Glomerular visceral epithelial cell (primary cell): ENCODE measurements at regions not wholly inside any gene's neighbourhood (a gene's known extent, or its start where the extent isn't known, plus 50 kb on each side); places are given as distances from the start of the nearest gene placed in this dataset.
"Not testable (repeated sequence)": the region's sequence is repeated elsewhere in the genome, so short reads cannot be mapped to it uniquely, and the experiment has no call there.

Experiments
- DNase-seq: peaks from one replicate; pipeline ENCODE4 v3.0.0-alpha.2; 2016; ENCODE audit errors: extremely low spot score

GRCh38 chr17:54712798-54713197, 187.9 kb upstream of the TOM1L1 start:
- DNase-seq: not testable (repeated sequence)

GRCh38 chr17:54718286-54718685, 182.4 kb upstream of the TOM1L1 start:
- DNase-seq: no peak

GRCh38 chr17:54727624-54728023, 173.0 kb upstream of the TOM1L1 start:
- DNase-seq: no peak

GRCh38 chr17:54736573-54736972, 164.1 kb upstream of the TOM1L1 start:
- DNase-seq: no peak

GRCh38 chr17:54738496-54738895, 162.2 kb upstream of the TOM1L1 start:
- DNase-seq: no peak

GRCh38 chr17:54744750-54745149, 155.9 kb upstream of the TOM1L1 start:
- no peak for DNase-seq

- no peak for DNase-seq
Measured at GRCh38 chr17:54745239-54745638, 155.4 kb upstream of the TOM1L1 start.

- no peak for DNase-seq
Measured at GRCh38 chr17:54745862-54746261, 154.8 kb upstream of the TOM1L1 start.

- DNase-seq: no peak
Measured at GRCh38 chr17:54749157-54749556, 151.5 kb upstream of the TOM1L1 start.

- DNase-seq: no peak
Measured at GRCh38 chr17:54754560-54754959, 146.1 kb upstream of the TOM1L1 start.

GRCh38 chr17:54760836-54761235, 139.8 kb upstream of the TOM1L1 start:
- DNase-seq: no peak

- no peak for DNase-seq
Measured at GRCh38 chr17:54770836-54771235, 129.8 kb upstream of the TOM1L1 start.

GRCh38 chr17:54771409-54771915, 129.2 kb upstream of the TOM1L1 start:
- no peak for DNase-seq

GRCh38 chr17:54780238-54780637, 120.4 kb upstream of the TOM1L1 start:
- no peak for DNase-seq

- DNase-seq: no peak
Measured at GRCh38 chr17:54781389-54781788, 119.3 kb upstream of the TOM1L1 start.

GRCh38 chr17:54784305-54784704, 116.3 kb upstream of the TOM1L1 start:
- DNase-seq: no peak

- no peak for DNase-seq
Measured at GRCh38 chr17:54785643-54786268, 114.9 kb upstream of the TOM1L1 start.

- no peak for DNase-seq
Measured at GRCh38 chr17:54789101-54789880, 111.4 kb upstream of the TOM1L1 start.

GRCh38 chr17:54793271-54793670, 107.4 kb upstream of the TOM1L1 start:
- DNase-seq: no peak

- DNase-seq: no peak
Measured at GRCh38 chr17:54795046-54795445, 105.6 kb upstream of the TOM1L1 start.

GRCh38 chr17:54807331-54807730, 93.3 kb upstream of the TOM1L1 start:
- DNase-seq: no peak

GRCh38 chr17:54813896-54814295, 86.8 kb upstream of the TOM1L1 start:
- no peak for DNase-seq

- no peak for DNase-seq
Measured at GRCh38 chr17:54814371-54814770, 86.3 kb upstream of the TOM1L1 start.
